ENCODE measurements at regions not wholly inside any gene's neighbourhood (a gene's known extent, or its start where the extent isn't known, plus 50 kb on each side); places are given as distances from the start of the nearest gene placed in this dataset.

DNA sequence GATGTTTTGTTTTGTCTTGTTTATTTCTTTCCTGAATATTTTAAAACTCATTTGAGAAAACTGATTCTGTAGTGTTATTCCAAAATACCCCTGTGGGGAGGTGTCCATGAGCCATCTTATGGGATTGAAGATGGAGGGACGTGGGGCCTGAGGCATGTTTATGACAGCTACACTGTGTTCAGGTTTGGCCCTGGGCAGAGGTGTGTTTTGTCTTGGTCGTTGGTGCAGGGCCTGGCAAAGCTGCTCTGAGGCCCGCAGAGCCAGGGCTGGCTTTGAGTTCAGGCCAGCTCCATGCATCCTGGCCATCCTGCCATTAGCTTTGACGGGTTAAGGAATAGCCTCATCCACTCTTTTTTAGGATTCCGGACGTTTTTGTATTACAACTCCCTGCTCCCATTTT is 68.9 kb downstream of the TMEM18 start:
- Histone ChIP-seq H3K27me3 (replicated peaks; ENCODE audit: insufficient read depth) (no peaks in the 10 kb centered on the region), H3K9me3 (no peaks in the 10 kb centered on the region), H3K4me1 (ENCODE audit: control insufficient read depth in 1 of 2, low read depth in 2 of 2) (no peaks in the 10 kb centered on the region), H3K27ac (no peak overlapping the region), H3K4me3 (no peak overlapping the region), H3K36me3 (no peaks in the 10 kb centered on the region)
- ATAC-seq (ENCODE audit: insufficient number of reproducible peaks, low FRiP score, low read depth) (no peak), DNase-seq (ENCODE audit: low spot score) (no peak)
- TF ChIP-seq, protein P1, sequence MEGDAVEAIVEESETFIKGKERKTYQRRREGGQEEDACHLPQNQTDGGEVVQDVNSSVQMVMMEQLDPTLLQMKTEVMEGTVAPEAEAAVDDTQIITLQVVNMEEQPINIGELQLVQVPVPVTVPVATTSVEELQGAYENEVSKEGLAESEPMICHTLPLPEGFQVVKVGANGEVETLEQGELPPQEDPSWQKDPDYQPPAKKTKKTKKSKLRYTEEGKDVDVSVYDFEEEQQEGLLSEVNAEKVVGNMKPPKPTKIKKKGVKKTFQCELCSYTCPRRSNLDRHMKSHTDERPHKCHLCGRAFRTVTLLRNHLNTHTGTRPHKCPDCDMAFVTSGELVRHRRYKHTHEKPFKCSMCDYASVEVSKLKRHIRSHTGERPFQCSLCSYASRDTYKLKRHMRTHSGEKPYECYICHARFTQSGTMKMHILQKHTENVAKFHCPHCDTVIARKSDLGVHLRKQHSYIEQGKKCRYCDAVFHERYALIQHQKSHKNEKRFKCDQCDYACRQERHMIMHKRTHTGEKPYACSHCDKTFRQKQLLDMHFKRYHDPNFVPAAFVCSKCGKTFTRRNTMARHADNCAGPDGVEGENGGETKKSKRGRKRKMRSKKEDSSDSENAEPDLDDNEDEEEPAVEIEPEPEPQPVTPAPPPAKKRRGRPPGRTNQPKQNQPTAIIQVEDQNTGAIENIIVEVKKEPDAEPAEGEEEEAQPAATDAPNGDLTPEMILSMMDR (IDR thresholded peaks at IDR 0.05) = no peak

DNA sequence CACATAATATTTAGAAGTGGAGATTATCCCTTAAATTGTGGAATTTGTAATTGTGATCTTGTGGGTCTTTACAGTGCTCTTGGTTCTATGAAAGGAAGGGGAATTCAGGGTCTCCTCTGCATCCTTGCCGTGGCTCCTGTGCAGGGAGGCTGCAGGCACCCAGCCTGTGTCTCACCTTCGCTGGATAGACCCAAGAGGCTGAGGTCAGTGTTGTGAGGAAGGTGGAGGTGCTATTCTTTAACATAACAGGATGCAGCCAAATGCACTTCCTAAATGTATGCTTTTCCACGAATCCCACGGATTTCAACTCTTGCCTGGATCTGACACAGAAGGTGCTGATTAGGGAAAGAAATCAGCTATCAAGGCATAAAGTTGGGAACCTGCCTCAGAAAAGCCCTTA is 69.5 kb downstream of the TMEM18 start:
- TF ChIP-seq, protein P1 (IDR thresholded peaks at IDR 0.05) = no peak
- no peak for DNase-seq (ENCODE audit: low spot score)

DNA sequence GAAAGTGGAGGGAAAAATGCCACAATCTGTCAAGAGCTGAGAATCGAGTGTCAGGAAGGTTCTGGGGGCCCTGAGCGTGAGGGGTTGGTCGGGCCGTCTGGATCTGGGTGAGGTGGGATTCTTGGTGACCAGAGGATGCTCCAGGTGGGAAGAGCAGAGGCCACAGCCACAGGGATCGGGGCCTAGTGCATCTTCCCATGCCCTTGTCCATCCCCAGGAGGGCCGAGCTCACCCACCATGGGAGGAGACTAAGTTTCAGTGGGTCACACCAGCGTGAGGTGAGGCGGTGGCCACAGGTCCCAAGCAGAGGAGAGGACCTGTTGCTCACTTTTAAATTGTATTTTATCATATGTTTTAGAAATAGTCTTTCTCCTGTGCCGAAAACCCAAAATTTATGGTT is 70.0 kb downstream of the TMEM18 start:
- Histone ChIP-seq H3K9me3 (no peaks in the 10 kb centered on the region), H3K36me3 (no peaks in the 10 kb centered on the region), H3K27ac (no peak overlapping the region), H3K27me3 (replicated peaks; ENCODE audit: insufficient read depth) (no peaks in the 10 kb centered on the region), H3K4me1 (ENCODE audit: control insufficient read depth in 1 of 2, low read depth in 2 of 2) (no peaks in the 10 kb centered on the region), H3K4me3 (no peak overlapping the region)
- DNase-seq (ENCODE audit: low spot score) (no peak), ATAC-seq (ENCODE audit: insufficient number of reproducible peaks, low FRiP score, low read depth) (no peak)
- TF ChIP-seq, protein P1 (IDR thresholded peaks at IDR 0.05) = no peak

More for the DNA sequence above, 69.5 kb downstream of the TMEM18 start:
- Histone ChIP-seq H3K27me3 (replicated peaks; ENCODE audit: insufficient read depth) (no peaks in the 10 kb centered on the region), H3K4me1 (ENCODE audit: control insufficient read depth in 1 of 2, low read depth in 2 of 2) (no peaks in the 10 kb centered on the region), H3K9me3 (no peaks in the 10 kb centered on the region), H3K36me3 (no peaks in the 10 kb centered on the region), H3K27ac (no peak overlapping the region), H3K4me3 (no peak overlapping the region)
- ATAC-seq (ENCODE audit: insufficient number of reproducible peaks, low FRiP score, low read depth) = no peak

DNA sequence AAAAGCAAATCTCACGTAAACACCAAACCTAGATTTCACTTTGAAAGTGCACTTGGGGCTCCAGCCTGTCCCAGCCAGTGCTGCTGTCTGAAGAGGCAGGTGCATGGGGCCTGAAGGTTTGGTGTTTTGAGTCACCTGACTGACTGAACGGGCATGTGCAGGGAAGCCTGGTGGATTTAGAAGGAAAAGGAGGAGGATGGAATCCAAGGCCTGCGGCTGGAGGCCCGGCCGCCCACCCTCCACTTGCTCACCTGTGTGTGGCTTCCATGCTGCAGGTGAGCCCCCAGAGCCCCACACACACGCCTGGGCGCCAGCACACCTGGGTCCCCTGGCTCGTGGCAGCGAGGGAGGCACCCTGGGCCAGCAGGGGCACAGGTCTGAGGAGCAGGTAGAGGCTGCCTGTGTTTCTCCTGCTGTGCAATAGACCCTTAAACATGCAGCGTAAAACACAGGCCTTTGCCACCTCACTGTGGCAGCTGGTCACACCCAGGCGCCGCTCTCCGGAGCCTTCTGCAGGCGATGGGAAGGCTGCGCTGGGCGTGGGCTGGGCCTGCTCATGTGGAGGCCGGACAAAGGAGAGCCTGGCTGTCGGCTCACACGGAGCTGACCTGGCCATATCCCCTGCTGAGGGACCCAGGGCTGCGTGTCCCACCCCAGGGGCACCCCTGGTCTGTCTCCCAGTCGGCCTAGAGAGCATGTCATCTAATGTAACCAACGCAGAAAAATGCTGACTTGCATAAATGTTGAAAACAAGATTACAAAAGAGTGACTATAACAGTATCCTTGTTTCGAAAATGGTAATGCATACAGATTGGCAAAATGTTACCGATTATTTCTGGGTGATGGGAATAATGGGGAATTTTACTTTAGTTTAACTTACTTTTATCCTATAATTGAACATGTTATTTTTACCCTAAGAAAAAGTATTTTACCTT is 71.3 kb downstream of the TMEM18 start:
- Histone ChIP-seq H3K27me3 (replicated peaks; ENCODE audit: insufficient read depth) (no peaks in the 10 kb centered on the region), H3K36me3 (no peaks in the 10 kb centered on the region), H3K27ac (no peak overlapping the region), H3K4me3 (no peak overlapping the region), H3K4me1 (ENCODE audit: control insufficient read depth in 1 of 2, low read depth in 2 of 2) (no peaks in the 10 kb centered on the region), H3K9me3 (no peaks in the 10 kb centered on the region)
- DNase-seq (ENCODE audit: low spot score) = no peak
- no peak for ATAC-seq (ENCODE audit: insufficient number of reproducible peaks, low FRiP score, low read depth)
- TF ChIP-seq, protein P1 (IDR thresholded peaks at IDR 0.05) = no peak

DNA sequence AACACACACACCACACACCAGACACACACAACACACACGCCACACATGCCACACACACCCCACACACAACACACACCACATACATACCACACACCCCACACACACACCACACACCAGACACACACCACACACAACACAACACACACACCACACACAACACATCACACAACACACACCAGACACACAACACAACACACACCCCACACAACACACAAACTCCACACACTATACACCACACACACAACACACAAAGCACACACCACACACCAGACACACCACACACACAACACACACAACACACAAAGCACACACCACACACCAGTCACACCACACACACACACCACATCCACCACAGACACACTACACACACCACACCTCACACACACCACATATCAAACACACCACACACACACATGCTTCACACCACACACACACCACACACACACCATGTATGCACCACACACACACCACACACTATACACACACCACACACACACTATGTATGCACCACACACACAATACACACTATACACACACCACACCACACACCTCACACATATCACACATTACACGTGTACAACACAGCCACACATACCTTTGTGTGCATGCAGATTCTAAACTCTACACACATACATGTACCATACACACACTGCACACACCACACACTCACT is 72.2 kb downstream of the TMEM18 start:
- TF ChIP-seq, protein P1 (IDR thresholded peaks at IDR 0.05) = no peak
- no peaks in the 10 kb centered on the region for H3K36me3 ChIP-seq
- H3K4me1 ChIP-seq (ENCODE audit: control insufficient read depth in 1 of 2, low read depth in 2 of 2) = no peaks in the 10 kb centered on the region
- no peak for DNase-seq (ENCODE audit: low spot score)
- H3K4me3 ChIP-seq = no peak overlapping the region
- no peaks in the 10 kb centered on the region for H3K9me3 ChIP-seq
- no peaks in the 10 kb centered on the region for H3K27me3 ChIP-seq (replicated peaks; ENCODE audit: insufficient read depth)
- H3K27ac ChIP-seq = no peak overlapping the region
- ATAC-seq (ENCODE audit: insufficient number of reproducible peaks, low FRiP score, low read depth) = no peak
